ENCODE measurements at regions not wholly inside any gene's neighbourhood (a gene's known extent, or its start where the extent isn't known, plus 50 kb on each side); places are given as distances from the start of the nearest gene placed in this dataset.

GRCh38 chr5:27377626-27378025, 339.2 kb upstream of the CDH9 start:
- Histone ChIP-seq H3K4me1 (ENCODE audit: control insufficient read depth, extremely low read depth, insufficient read depth, low read length) (no peaks in the 10 kb centered on the region), H3K36me3 (ENCODE audit: control insufficient read depth in 2 of 2, extremely low read depth in 1 of 2, insufficient read depth in 2 of 2, low read length in 2 of 2) (no peaks in the 10 kb centered on the region), H3K9ac (replicated peaks; ENCODE audit: extremely low read depth, insufficient read depth, low read length) (no peak overlapping the region), H3K9me3 (replicated peaks; ENCODE audit: control insufficient read depth, insufficient read depth, low read length) (no peaks in the 10 kb centered on the region), H3K4me3 (replicated peaks in 1 of 3; ENCODE audit: insufficient read depth in 1 of 3, low read depth in 1 of 3, low read length in 3 of 3) (no peak overlapping the region), H2AFZ (ENCODE audit: low read depth, low read length) (no peak overlapping the region), H3K27ac (ENCODE audit: insufficient read depth, low read depth, low read length) (no peak overlapping the region), H3K9me1 (replicated peaks; ENCODE audit: control insufficient read depth, extremely low read depth, insufficient read depth, low read length) (no peaks in the 10 kb centered on the region), H3K4me2 (ENCODE audit: insufficient read depth, low read length) (no peak overlapping the region), H4K20me1 (replicated peaks; ENCODE audit: control insufficient read depth, extremely low read depth, insufficient read depth, low read length) (no peaks in the 10 kb centered on the region), H3K79me2 (ENCODE audit: control insufficient read depth, insufficient read depth, low read length) (no peaks in the 10 kb centered on the region), H3K27me3 (ENCODE audit: control insufficient read depth in 2 of 2, insufficient read depth in 2 of 2, low read length in 2 of 2) (no peaks in the 10 kb centered on the region)
- intact Hi-C loops (cut with micrococcal nuclease), result no loop called here
- CTCF ChIA-PET, result no interaction called here
- FAIRE-seq (no peak), DNase-seq (ENCODE audit: low read depth, low spot score) (no peak)
- dilution Hi-C loops (cut with MboI; ENCODE audit: extremely low pct_ligation_motif_present, low sequenced_read_pairs), result no loop called here
- TF ChIP-seq EZH2 (IDR thresholded peaks at IDR 0.05; ENCODE audit: borderline replicate concordance, low read depth, low read length, severe bottlenecking) (no peak), POLR2AphosphoS5 (IDR thresholded peaks at IDR 0.05; ENCODE audit: insufficient read depth, low read depth, low read length) (no peak), JUN (IDR thresholded peaks at IDR 0.05; ENCODE audit: borderline replicate concordance, insufficient read depth, insufficient read length, low read depth) (no peak), POLR2A (IDR thresholded peaks at IDR 0.05; ENCODE audit: low read depth, low read length) (no peak), MAX (IDR thresholded peaks at IDR 0.05; ENCODE audit: insufficient read depth, insufficient read length) (no peak), GATA2 (IDR thresholded peaks at IDR 0.05; ENCODE audit: insufficient read depth, insufficient read length, low read depth, low read length) (no peak), MYC (IDR thresholded peaks at IDR 0.05; ENCODE audit: low read depth, low read length) (no peak), CTCF (IDR thresholded peaks at IDR 0.05; ENCODE audit: extremely low read depth in 1 of 2, insufficient read depth in 1 of 2, low read depth in 1 of 2, low read length in 2 of 2) (no peak), FOS (IDR thresholded peaks at IDR 0.05; ENCODE audit: borderline replicate concordance, insufficient read depth, low read length) (no peak)
- BruUV-seq (replicated peaks), result no TSS peak
- POLR2A ChIA-PET, result no interaction called here

All from endothelial cell of umbilical vein (primary cell).